ENCODE measurements at regions not wholly inside any gene's neighbourhood (a gene's known extent, or its start where the extent isn't known, plus 50 kb on each side); places are given as distances from the start of the nearest gene placed in this dataset.

DNA sequence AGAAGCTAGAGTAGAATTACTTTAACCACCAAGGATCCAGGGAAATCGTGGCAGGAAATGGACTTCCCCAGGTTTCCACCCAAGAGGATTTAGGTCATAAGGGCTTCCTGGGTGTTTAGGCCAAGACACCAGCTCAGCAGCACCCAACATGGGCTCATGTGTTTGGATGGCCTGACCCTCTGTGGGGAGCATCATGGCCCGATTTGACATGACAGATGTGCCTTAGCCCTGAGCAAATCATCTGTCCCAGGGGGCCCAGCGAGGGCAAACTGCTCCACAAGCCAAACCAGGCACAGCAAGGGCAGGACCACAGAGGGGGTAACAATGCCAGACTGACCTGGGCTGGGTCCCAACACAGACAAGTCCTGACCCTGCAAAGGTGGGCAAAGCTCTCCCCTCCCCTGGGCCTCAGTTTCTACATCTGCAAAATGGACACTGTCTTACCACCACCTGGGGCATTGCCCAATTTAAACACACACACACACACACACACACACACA, 232.8 kb downstream of the MATN1 start (continued):
- TF ChIP-seq, protein P1, sequence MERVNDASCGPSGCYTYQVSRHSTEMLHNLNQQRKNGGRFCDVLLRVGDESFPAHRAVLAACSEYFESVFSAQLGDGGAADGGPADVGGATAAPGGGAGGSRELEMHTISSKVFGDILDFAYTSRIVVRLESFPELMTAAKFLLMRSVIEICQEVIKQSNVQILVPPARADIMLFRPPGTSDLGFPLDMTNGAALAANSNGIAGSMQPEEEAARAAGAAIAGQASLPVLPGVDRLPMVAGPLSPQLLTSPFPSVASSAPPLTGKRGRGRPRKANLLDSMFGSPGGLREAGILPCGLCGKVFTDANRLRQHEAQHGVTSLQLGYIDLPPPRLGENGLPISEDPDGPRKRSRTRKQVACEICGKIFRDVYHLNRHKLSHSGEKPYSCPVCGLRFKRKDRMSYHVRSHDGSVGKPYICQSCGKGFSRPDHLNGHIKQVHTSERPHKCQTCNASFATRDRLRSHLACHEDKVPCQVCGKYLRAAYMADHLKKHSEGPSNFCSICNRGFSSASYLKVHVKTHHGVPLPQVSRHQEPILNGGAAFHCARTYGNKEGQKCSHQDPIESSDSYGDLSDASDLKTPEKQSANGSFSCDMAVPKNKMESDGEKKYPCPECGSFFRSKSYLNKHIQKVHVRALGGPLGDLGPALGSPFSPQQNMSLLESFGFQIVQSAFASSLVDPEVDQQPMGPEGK (CRISPR knock-in tag; IDR thresholded peaks at IDR 0.05; ENCODE audit: borderline replicate concordance): no peak
- TF ChIP-seq BACH2 (CRISPR knock-in tag; IDR thresholded peaks at IDR 0.05; ENCODE audit: borderline replicate concordance) (no peak), SNAI2 (CRISPR knock-in tag; IDR thresholded peaks at IDR 0.05) (no peak), GLIS3 (CRISPR knock-in tag; IDR thresholded peaks at IDR 0.05) (no peak), TOX (CRISPR knock-in tag; IDR thresholded peaks at IDR 0.05; ENCODE audit: borderline replicate concordance) (no peak), ARNTL (CRISPR knock-in tag; IDR thresholded peaks at IDR 0.05; ENCODE audit: borderline replicate concordance, low read depth) (no peak), CSDC2 (CRISPR knock-in tag; IDR thresholded peaks at IDR 0.05) (no peak)
- TF ChIP-seq, protein P2, sequence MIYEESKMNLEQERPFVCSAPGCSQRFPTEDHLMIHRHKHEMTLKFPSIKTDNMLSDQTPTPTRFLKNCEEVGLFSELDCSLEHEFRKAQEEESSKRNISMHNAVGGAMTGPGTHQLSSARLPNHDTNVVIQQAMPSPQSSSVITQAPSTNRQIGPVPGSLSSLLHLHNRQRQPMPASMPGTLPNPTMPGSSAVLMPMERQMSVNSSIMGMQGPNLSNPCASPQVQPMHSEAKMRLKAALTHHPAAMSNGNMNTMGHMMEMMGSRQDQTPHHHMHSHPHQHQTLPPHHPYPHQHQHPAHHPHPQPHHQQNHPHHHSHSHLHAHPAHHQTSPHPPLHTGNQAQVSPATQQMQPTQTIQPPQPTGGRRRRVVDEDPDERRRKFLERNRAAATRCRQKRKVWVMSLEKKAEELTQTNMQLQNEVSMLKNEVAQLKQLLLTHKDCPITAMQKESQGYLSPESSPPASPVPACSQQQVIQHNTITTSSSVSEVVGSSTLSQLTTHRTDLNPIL (CRISPR knock-in tag; IDR thresholded peaks at IDR 0.05; ENCODE audit: low read depth): no peak
- TF ChIP-seq, protein P3, sequence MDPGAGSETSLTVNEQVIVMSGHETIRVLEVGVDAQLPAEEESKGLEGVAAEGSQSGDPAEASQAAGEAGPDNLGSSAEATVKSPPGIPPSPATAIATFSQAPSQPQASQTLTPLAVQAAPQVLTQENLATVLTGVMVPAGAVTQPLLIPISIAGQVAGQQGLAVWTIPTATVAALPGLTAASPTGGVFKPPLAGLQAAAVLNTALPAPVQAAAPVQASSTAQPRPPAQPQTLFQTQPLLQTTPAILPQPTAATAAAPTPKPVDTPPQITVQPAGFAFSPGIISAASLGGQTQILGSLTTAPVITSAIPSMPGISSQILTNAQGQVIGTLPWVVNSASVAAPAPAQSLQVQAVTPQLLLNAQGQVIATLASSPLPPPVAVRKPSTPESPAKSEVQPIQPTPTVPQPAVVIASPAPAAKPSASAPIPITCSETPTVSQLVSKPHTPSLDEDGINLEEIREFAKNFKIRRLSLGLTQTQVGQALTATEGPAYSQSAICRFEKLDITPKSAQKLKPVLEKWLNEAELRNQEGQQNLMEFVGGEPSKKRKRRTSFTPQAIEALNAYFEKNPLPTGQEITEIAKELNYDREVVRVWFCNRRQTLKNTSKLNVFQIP (CRISPR knock-in tag; IDR thresholded peaks at IDR 0.05; ENCODE audit: borderline replicate concordance, low read depth): no peak

DNA sequence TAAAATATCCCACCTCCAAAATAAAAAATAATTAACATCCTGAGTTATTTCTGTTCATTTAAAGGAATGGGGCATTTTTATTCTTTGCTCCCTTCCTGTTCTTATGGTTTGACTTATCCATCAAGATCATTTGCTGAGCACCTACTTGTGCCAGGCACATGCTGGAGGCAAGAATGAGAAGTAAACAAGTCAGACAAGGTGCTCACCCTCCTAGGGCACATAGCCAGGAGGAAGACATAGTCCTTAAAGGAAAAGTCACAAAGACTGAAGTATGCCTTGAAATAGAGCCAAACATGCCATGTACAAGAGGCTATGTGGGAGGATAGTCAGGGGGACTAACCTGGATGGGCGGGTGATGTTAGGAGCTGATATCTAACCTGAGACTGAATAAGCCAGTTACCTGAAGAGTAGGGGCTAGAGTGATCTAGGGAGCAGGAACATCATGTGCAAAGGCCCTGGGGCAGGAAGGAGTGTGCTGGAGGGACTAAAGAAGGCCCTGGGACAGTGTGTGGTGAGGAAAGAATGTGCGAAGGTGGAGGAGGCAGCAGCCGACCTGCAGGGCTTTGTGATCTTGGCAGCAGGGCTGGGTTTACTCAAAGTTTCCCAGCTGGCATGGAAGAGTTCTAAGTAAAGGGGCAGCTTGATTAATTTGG, 233.5 kb downstream of the MATN1 start:
- ATAC-seq: no peak
- TF ChIP-seq, protein P1 (CRISPR knock-in tag; IDR thresholded peaks at IDR 0.05; ENCODE audit: borderline replicate concordance): no peak
- TF ChIP-seq ZNF70 (CRISPR knock-in tag; IDR thresholded peaks at IDR 0.05) (no peak), CSDC2 (CRISPR knock-in tag; IDR thresholded peaks at IDR 0.05) (no peak), ISL1 (CRISPR knock-in tag; IDR thresholded peaks at IDR 0.05) (no peak), ZNF565 (CRISPR knock-in tag; conservative IDR thresholded peaks at IDR 0.05; ENCODE audit: low read depth) (no peak), PPARA (CRISPR knock-in tag; IDR thresholded peaks at IDR 0.05; ENCODE audit: borderline replicate concordance) (no peak), ZC3H10 (CRISPR knock-in tag; IDR thresholded peaks at IDR 0.05) (no peak)
- TF ChIP-seq, protein P3 (CRISPR knock-in tag; IDR thresholded peaks at IDR 0.05; ENCODE audit: borderline replicate concordance, low read depth): no peak
- TF ChIP-seq, protein P4, sequence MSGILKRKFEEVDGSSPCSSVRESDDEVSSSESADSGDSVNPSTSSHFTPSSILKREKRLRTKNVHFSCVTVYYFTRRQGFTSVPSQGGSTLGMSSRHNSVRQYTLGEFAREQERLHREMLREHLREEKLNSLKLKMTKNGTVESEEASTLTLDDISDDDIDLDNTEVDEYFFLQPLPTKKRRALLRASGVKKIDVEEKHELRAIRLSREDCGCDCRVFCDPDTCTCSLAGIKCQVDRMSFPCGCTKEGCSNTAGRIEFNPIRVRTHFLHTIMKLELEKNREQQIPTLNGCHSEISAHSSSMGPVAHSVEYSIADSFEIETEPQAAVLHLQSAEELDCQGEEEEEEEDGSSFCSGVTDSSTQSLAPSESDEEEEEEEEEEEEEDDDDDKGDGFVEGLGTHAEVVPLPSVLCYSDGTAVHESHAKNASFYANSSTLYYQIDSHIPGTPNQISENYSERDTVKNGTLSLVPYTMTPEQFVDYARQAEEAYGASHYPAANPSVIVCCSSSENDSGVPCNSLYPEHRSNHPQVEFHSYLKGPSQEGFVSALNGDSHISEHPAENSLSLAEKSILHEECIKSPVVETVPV (CRISPR knock-in tag; IDR thresholded peaks at IDR 0.05): no peak

DNA sequence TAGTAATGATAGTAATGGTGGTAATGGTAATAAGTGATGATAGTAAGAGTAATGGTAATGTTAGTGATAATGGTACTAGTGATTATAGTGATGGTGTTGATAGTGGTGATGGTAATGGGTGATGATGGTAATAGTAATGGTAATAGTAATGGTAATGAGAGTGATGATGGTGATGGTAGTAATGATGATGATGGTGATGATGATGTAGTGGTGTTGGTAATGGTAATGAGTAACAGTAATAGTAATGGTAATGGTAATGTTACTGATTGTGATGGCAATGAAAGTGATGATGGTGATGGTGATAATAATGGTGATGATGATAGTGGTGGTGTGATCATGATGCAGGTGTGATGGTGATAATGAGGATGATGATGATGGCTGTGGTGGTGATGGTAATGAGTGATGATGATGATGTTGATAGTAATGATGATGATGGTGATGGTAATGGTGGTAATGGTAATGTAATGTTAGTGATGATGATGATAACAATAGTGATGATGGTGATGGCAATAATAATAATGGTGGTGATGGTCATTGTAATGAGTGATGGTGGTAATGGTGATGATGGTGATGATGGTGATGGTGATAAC, 235.0 kb downstream of the MATN1 start:
- ATAC-seq: no peak
- TF ChIP-seq BACH2 (CRISPR knock-in tag; IDR thresholded peaks at IDR 0.05; ENCODE audit: borderline replicate concordance) (no peak), ZNF70 (CRISPR knock-in tag; IDR thresholded peaks at IDR 0.05) (no peak), ISL1 (CRISPR knock-in tag; IDR thresholded peaks at IDR 0.05) (no peak)

DNA sequence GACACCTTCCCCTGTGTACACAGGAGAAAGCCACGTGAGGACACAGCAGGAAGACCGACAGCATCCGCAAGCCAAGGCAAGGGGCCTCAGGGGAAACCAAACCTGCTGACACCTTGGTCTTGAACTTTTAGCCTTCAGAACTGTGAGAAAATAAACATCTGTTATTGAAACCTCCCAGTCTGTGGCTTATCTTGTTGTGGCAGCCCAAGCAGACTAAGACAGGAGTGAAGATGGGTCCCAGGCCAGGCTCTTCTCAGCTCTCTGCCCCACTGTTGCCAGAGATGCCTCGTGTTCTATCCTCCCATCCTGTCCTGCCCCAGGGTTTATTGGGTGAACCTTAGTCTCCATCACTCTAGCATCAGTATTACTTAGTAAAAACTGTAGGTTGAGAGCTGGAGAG, 236.3 kb downstream of the MATN1 start:
- ATAC-seq: no peak

More for the DNA sequence above, 236.3 kb downstream of the MATN1 start:
- TF ChIP-seq ZFP3 (CRISPR knock-in tag; IDR thresholded peaks at IDR 0.05) (no peak), OSR1 (CRISPR knock-in tag; IDR thresholded peaks at IDR 0.05) (no peak)
- TF ChIP-seq, protein P5, sequence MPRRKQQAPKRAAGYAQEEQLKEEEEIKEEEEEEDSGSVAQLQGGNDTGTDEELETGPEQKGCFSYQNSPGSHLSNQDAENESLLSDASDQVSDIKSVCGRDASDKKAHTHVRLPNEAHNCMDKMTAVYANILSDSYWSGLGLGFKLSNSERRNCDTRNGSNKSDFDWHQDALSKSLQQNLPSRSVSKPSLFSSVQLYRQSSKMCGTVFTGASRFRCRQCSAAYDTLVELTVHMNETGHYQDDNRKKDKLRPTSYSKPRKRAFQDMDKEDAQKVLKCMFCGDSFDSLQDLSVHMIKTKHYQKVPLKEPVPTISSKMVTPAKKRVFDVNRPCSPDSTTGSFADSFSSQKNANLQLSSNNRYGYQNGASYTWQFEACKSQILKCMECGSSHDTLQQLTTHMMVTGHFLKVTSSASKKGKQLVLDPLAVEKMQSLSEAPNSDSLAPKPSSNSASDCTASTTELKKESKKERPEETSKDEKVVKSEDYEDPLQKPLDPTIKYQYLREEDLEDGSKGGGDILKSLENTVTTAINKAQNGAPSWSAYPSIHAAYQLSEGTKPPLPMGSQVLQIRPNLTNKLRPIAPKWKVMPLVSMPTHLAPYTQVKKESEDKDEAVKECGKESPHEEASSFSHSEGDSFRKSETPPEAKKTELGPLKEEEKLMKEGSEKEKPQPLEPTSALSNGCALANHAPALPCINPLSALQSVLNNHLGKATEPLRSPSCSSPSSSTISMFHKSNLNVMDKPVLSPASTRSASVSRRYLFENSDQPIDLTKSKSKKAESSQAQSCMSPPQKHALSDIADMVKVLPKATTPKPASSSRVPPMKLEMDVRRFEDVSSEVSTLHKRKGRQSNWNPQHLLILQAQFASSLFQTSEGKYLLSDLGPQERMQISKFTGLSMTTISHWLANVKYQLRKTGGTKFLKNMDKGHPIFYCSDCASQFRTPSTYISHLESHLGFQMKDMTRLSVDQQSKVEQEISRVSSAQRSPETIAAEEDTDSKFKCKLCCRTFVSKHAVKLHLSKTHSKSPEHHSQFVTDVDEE (CRISPR knock-in tag; IDR thresholded peaks at IDR 0.05): no peak
